Uterus (tissue), 2 donors: ENCODE measurements at regions not wholly inside any gene's neighbourhood (a gene's known extent, or its start where the extent isn't known, plus 50 kb on each side); places are given as distances from the start of the nearest gene placed in this dataset.

ENCODE experiments used
- CTCF ChIP-seq, 4 experiments: fragments of 200-600 bp in 2 of 4; fragments of 450-650 bp in 2 of 4; sonication (generic) in 2 of 4; IDR thresholded peaks; one replicate each; pipeline ENCODE4 v1.5.1; 2016 to 2019; ENCODE audit warnings: antibody characterized with exemption in 4 of 4, mild to moderate bottlenecking in 2 of 4, moderate library complexity in 1 of 4
- POLR2A ChIP-seq, 2 donors: fragments of 450-650 bp; IDR thresholded peaks; one replicate each; pipeline ENCODE4 v1.6.1; 2016; ENCODE audit warnings: antibody characterized with exemption in 2 of 2, mild to moderate bottlenecking in 1 of 2, moderate library complexity in 1 of 2

DNA sequence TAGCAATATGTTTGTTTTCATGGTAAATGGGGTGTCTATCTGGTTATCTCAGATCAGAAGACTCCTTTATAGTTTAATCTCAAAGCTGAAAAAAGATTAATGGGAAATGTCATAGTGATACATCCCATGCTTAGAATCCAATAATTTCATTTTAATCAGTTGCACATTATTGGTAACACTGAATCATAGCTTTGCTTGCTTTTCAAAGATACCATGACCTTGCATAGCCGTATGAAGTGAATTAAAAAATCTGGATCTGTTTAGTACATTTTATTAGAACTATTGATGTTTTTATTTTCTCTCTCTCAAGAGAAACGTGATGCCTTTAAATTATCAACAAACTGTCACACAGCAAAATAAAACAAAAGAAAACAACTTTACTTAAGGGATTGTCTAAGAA is 506.7 kb upstream of the SGO1 start:
- TF ChIP-seq CTCF (IDR thresholded peaks at IDR 0.05): no peak
- no peak for TF ChIP-seq POLR2A (IDR thresholded peaks at IDR 0.05)
